ENCODE measurements at regions not wholly inside any gene's neighbourhood (a gene's known extent, or its start where the extent isn't known, plus 50 kb on each side); places are given as distances from the start of the nearest gene placed in this dataset.

- no peak for TF ChIP-seq CTCF (IDR thresholded peaks at IDR 0.05; ENCODE audit: extremely low read depth, missing control alignments)
Observed at GRCh38 chr1:181398544-181398943, 84.8 kb upstream of the CACNA1E start.

GRCh38 chr1:181405584-181405983 is 77.7 kb upstream of the CACNA1E start:
- no peak for DNase-seq (ENCODE audit: low spot score)
- TF ChIP-seq CTCF (IDR thresholded peaks at IDR 0.05; ENCODE audit: extremely low read depth, missing control alignments): no peak

More at GRCh38 chr1:181398544-181398943, 84.8 kb upstream of the CACNA1E start:
- DNase-seq (ENCODE audit: low spot score): peak; percentile 82

GRCh38 chr1:181406989-181407388 is 76.3 kb upstream of the CACNA1E start:
- no peak for DNase-seq (ENCODE audit: low spot score)
- no peak for TF ChIP-seq CTCF (IDR thresholded peaks at IDR 0.05; ENCODE audit: extremely low read depth, missing control alignments)

DNA sequence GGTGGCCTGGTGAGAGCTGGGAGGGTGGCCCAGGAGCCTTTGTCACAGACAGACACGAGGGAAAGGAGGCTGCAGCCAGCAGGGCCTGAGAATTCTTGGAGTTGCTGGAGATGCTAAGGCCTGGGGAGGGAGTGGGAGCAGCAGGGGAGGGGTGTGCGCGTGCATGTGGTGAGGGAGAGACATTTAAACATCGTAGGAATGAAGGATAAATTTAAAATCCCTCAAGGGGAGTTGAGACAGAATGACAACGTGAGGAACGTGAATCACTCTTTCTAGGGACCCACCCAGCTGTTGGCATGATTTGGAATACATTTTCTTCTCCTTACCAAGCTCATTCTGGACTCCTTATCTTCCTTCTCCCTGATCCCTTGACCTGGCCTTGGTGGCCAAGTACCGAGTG is 73.3 kb upstream of the CACNA1E start:
- DNase-seq (ENCODE audit: low spot score): no peak
- no peak for TF ChIP-seq CTCF (IDR thresholded peaks at IDR 0.05; ENCODE audit: extremely low read depth, missing control alignments)

DNA sequence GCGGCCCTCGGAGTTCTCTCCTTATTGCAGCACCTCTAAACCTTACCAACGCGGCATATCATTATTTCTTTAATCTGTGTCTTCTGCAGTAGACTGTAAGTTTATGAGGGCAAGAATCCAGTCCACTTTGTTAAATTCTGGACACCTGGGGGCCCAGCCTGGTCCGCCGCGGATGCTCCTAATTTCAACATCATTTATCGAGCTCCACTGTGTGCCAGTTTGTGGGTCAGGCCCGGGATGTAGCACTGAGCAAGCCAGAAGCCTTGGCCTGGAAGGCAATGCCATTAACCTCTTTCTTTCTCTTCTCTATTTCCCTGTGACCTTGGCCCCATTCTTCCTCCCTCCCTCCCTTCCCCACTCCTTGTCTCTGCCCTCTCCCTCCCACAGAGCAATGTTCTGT is 70.6 kb upstream of the CACNA1E start:
- TF ChIP-seq CTCF (IDR thresholded peaks at IDR 0.05; ENCODE audit: extremely low read depth, missing control alignments): no peak
- no peak for DNase-seq (ENCODE audit: low spot score)

GRCh38 chr1:181413195-181413815 is 70.0 kb upstream of the CACNA1E start:
- no peak for DNase-seq (ENCODE audit: low spot score)
- TF ChIP-seq CTCF (IDR thresholded peaks at IDR 0.05; ENCODE audit: extremely low read depth, missing control alignments): no peak

GRCh38 chr1:181413836-181414235 is 69.5 kb upstream of the CACNA1E start:
- no peak for DNase-seq (ENCODE audit: low spot score)

More at GRCh38 chr1:181413836-181414235, 69.5 kb upstream of the CACNA1E start:
- TF ChIP-seq CTCF (IDR thresholded peaks at IDR 0.05; ENCODE audit: extremely low read depth, missing control alignments): no peak
